ENCODE measurements at regions not wholly inside any gene's neighbourhood (a gene's known extent, or its start where the extent isn't known, plus 50 kb on each side); places are given as distances from the start of the nearest gene placed in this dataset.

GRCh38 chr20:23242104-23242503 lies 108.5 kb upstream of the NXT1 start:
- no peak for DNase-seq (ENCODE audit: low read depth)
- no peak for TF ChIP-seq CTCF (IDR thresholded peaks at IDR 0.05; ENCODE audit: low read length, missing control alignments)
- H3K4me3 ChIP-seq (replicated peaks; ENCODE audit: low read depth, low read length): no peak overlapping the region

- DNase-seq (ENCODE audit: low read depth): no peak
- no peak overlapping the region for H3K4me3 ChIP-seq (replicated peaks; ENCODE audit: low read depth, low read length)
- TF ChIP-seq CTCF (IDR thresholded peaks at IDR 0.05; ENCODE audit: low read length, missing control alignments): no peak
Observed at GRCh38 chr20:23241416-23241815, 109.2 kb upstream of the NXT1 start.

GRCh38 chr20:23240519-23240918 lies 110.1 kb upstream of the NXT1 start:
- TF ChIP-seq CTCF (IDR thresholded peaks at IDR 0.05; ENCODE audit: low read length, missing control alignments): no peak
- DNase-seq (ENCODE audit: low read depth): no peak
- no peak overlapping the region for H3K4me3 ChIP-seq (replicated peaks; ENCODE audit: low read depth, low read length)

- DNase-seq (ENCODE audit: low read depth): no peak
- no peak overlapping the region for H3K4me3 ChIP-seq (replicated peaks; ENCODE audit: low read depth, low read length)
- TF ChIP-seq CTCF (IDR thresholded peaks at IDR 0.05; ENCODE audit: low read length, missing control alignments): no peak
Observed at GRCh38 chr20:23237201-23237600, 113.4 kb upstream of the NXT1 start.

GRCh38 chr20:23235173-23236027 lies 115.2 kb upstream of the NXT1 start:
- no peak overlapping the region for H3K4me3 ChIP-seq (replicated peaks; ENCODE audit: low read depth, low read length)
- peak; percentile 83 for DNase-seq (ENCODE audit: low read depth)
- TF ChIP-seq CTCF (IDR thresholded peaks at IDR 0.05; ENCODE audit: low read length, missing control alignments): peak; percentile 96

- no peak for TF ChIP-seq CTCF (IDR thresholded peaks at IDR 0.05; ENCODE audit: low read length, missing control alignments)
- H3K4me3 ChIP-seq (replicated peaks; ENCODE audit: low read depth, low read length): no peak overlapping the region
- no peak for DNase-seq (ENCODE audit: low read depth)
Observed at GRCh38 chr20:23234311-23235078, 116.1 kb upstream of the NXT1 start.

Measured in fibroblast of pulmonary artery (primary cell).